Cardiac fibroblast (primary cell): ENCODE measurements at regions not wholly inside any gene's neighbourhood (a gene's known extent, or its start where the extent isn't known, plus 50 kb on each side); places are given as distances from the start of the nearest gene placed in this dataset.

ENCODE experiments used
- DNase-seq, 2 donors: peaks; one replicate each; pipeline versions ENCODE4 v3.0.0 to v3.0.0-alpha.2; 2010; ENCODE audit warnings: low read depth in 2 of 2
- H3K4me3 ChIP-seq, 2 donors: replicated peaks in 1 of 2; 1 replicate in 1 of 2; 2 replicates in 1 of 2; pipeline ENCODE4 v1.5.1; 2011; ENCODE audit warnings: low read depth in 2 of 2, low read length in 2 of 2, mild to moderate bottlenecking in 2 of 2, moderate library complexity in 1 of 2
- CTCF ChIP-seq: IDR thresholded peaks from one replicate; pipeline ENCODE4 v1.5.1; 2011; ENCODE audit warnings: low read depth, mild to moderate bottlenecking, low read length, inconsistent platforms

- peak; percentile 56 to 82 for DNase-seq
- no peak overlapping the region for H3K4me3 ChIP-seq
- no peak for TF ChIP-seq CTCF
Observed at GRCh38 chr5:175246242-175246888, 197.6 kb downstream of the DRD1 start.

- H3K4me3 ChIP-seq = no peak overlapping the region
- TF ChIP-seq CTCF = no peak
- no peak for DNase-seq
Observed at GRCh38 chr5:175243441-175243840, 200.5 kb downstream of the DRD1 start.

GRCh38 chr5:175242207-175242606, 201.8 kb downstream of the DRD1 start:
- H3K4me3 ChIP-seq = no peak overlapping the region
- no peak for DNase-seq
- TF ChIP-seq CTCF = no peak

GRCh38 chr5:175238326-175238725, 205.7 kb downstream of the DRD1 start:
- DNase-seq = no peak
- H3K4me3 ChIP-seq = no peak overlapping the region
- TF ChIP-seq CTCF = no peak

- no peak for DNase-seq
- no peak for TF ChIP-seq CTCF
- no peak overlapping the region for H3K4me3 ChIP-seq
Observed at GRCh38 chr5:175236176-175236575, 207.8 kb downstream of the DRD1 start.

- no peak for TF ChIP-seq CTCF
- no peak overlapping the region for H3K4me3 ChIP-seq
- DNase-seq = no peak
Observed at GRCh38 chr5:175235251-175235960, 208.6 kb downstream of the DRD1 start.
